ENCODE measurements at regions not wholly inside any gene's neighbourhood (a gene's known extent, or its start where the extent isn't known, plus 50 kb on each side); places are given as distances from the start of the nearest gene placed in this dataset.
"Not testable (repeated sequence)": the region's sequence is repeated elsewhere in the genome, so short reads cannot be mapped to it uniquely, and the experiment has no call there.

- no peak for TF ChIP-seq POLR2A (IDR thresholded peaks at IDR 0.05)
- no peak for TF ChIP-seq CTCF (IDR thresholded peaks at IDR 0.05)
- DNase-seq (ENCODE audit: low spot score in 2 of 2): no peak
- H3K4me3 ChIP-seq (ENCODE audit: low read depth, poor library complexity, severe bottlenecking): no peak overlapping the region
- 94 to 95% methylated on average over 1 of the region's 1 CpG for WGBS, 2 donors
- intact Hi-C loops (cut with DNase I; ENCODE audit: low total_unique reads): no loop called here
Observed at GRCh38 chr11:16543642-16544041, 187.3 kb upstream of the SOX6 start.

GRCh38 chr11:16542353-16542752 is 186.0 kb upstream of the SOX6 start:
- H3K4me3 ChIP-seq (ENCODE audit: low read depth, poor library complexity, severe bottlenecking): no peak overlapping the region
- DNase-seq (ENCODE audit: low spot score in 2 of 2): no peak
- WGBS, 2 donors: 86 to 96% methylated on average over 1 of the region's 1 CpG
- intact Hi-C loops (cut with DNase I; ENCODE audit: low total_unique reads): no loop called here
- no peak for TF ChIP-seq POLR2A (IDR thresholded peaks at IDR 0.05)
- no peak for TF ChIP-seq CTCF (IDR thresholded peaks at IDR 0.05)

GRCh38 chr11:16536513-16536912 is 180.2 kb upstream of the SOX6 start:
- no peak overlapping the region for H3K4me3 ChIP-seq (ENCODE audit: low read depth, poor library complexity, severe bottlenecking)
- peak in 1 of 2 donors; percentile 82 for DNase-seq (ENCODE audit: low spot score in 2 of 2)
- intact Hi-C loops (cut with DNase I; ENCODE audit: low total_unique reads): no loop called here
- 92 to 93% methylated on average over 7 to 9 of the region's 9 CpGs for WGBS, 2 donors
- TF ChIP-seq POLR2A (IDR thresholded peaks at IDR 0.05) (no peak), CTCF (IDR thresholded peaks at IDR 0.05) (no peak)

- TF ChIP-seq CTCF (IDR thresholded peaks at IDR 0.05) (no peak), POLR2A (IDR thresholded peaks at IDR 0.05) (no peak)
- intact Hi-C loops (cut with DNase I; ENCODE audit: low total_unique reads): no loop called here
- WGBS, 2 donors: 27 to 38% methylated on average over 1 of the region's 1 CpG
- H3K4me3 ChIP-seq (ENCODE audit: low read depth, poor library complexity, severe bottlenecking): no peak overlapping the region
- no peak for DNase-seq (ENCODE audit: low spot score in 2 of 2)
Observed at GRCh38 chr11:16528639-16529038, 172.3 kb upstream of the SOX6 start.

GRCh38 chr11:16527525-16528246 is 171.3 kb upstream of the SOX6 start:
- 78 to 82% methylated on average over 7 of the region's 7 CpGs for WGBS, 2 donors
- H3K4me3 ChIP-seq (ENCODE audit: low read depth, poor library complexity, severe bottlenecking): no peak overlapping the region
- DNase-seq (ENCODE audit: low spot score in 2 of 2): no peak
- intact Hi-C loops (cut with DNase I; ENCODE audit: low total_unique reads): no loop called here
- no peak for TF ChIP-seq CTCF (IDR thresholded peaks at IDR 0.05)

- WGBS, 2 donors: 69 to 87% methylated on average over 1 of the region's 1 CpG
- H3K4me3 ChIP-seq (ENCODE audit: low read depth, poor library complexity, severe bottlenecking): no peak overlapping the region
- DNase-seq (ENCODE audit: low spot score in 2 of 2): no peak
- no peak for TF ChIP-seq POLR2A (IDR thresholded peaks at IDR 0.05)
- no peak for TF ChIP-seq CTCF (IDR thresholded peaks at IDR 0.05)
- intact Hi-C loops (cut with DNase I; ENCODE audit: low total_unique reads): no loop called here
Observed at GRCh38 chr11:16526947-16527346, 170.6 kb upstream of the SOX6 start.

GRCh38 chr11:16520713-16521112 is 164.4 kb upstream of the SOX6 start:
- DNase-seq (ENCODE audit: low spot score in 2 of 2): peak in 1 of 2 donors; percentile 65
- 92 to 95% methylated on average over 11 of the region's 11 CpGs for WGBS, 2 donors
- H3K4me3 ChIP-seq (ENCODE audit: low read depth, poor library complexity, severe bottlenecking); intact Hi-C loops (cut with DNase I; ENCODE audit: low total_unique reads): not testable (repeated sequence)
